22Rv1 (cell line): ENCODE measurements at regions not wholly inside any gene's neighbourhood (a gene's known extent, or its start where the extent isn't known, plus 50 kb on each side); places are given as distances from the start of the nearest gene placed in this dataset.

Experiments used
- ZFX ChIP-seq: fragments of 450-650 bp; IDR thresholded peaks from 2 replicates; pipeline ENCODE4 v1.6.1; 2017; ENCODE audit warnings: antibody characterized with exemption, borderline replicate concordance
- TF ChIP-seq, protein P1 (sequence below): fragments of 450-650 bp; IDR thresholded peaks from 2 replicates; pipeline ENCODE4 v1.5.1; 2017; ENCODE audit warnings: mild to moderate bottlenecking

DNA sequence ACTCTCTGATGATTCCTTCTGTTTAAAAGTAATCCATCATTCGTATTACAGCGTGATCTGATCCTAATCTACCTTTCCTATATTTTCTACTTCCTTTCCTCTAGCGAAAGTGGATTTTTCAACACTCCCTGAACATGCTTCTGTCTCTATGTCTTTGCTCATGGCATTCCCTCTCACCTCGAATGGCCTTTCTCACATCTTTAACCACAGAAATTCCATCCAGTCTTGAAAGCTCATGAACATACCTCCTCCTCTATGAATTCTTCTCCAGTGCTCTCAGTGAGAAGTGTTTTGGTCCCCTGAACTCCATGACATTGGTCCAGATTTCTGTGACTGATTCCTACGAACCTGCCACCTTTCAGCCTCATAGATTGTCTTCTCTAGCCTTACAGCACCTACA is 323.2 kb downstream of the RAD51AP2 start:
- TF ChIP-seq, protein P1, sequence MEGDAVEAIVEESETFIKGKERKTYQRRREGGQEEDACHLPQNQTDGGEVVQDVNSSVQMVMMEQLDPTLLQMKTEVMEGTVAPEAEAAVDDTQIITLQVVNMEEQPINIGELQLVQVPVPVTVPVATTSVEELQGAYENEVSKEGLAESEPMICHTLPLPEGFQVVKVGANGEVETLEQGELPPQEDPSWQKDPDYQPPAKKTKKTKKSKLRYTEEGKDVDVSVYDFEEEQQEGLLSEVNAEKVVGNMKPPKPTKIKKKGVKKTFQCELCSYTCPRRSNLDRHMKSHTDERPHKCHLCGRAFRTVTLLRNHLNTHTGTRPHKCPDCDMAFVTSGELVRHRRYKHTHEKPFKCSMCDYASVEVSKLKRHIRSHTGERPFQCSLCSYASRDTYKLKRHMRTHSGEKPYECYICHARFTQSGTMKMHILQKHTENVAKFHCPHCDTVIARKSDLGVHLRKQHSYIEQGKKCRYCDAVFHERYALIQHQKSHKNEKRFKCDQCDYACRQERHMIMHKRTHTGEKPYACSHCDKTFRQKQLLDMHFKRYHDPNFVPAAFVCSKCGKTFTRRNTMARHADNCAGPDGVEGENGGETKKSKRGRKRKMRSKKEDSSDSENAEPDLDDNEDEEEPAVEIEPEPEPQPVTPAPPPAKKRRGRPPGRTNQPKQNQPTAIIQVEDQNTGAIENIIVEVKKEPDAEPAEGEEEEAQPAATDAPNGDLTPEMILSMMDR = no peak
- no peak for TF ChIP-seq ZFX
